Neural cell (in vitro differentiated cells): ENCODE measurements at regions not wholly inside any gene's neighbourhood (a gene's known extent, or its start where the extent isn't known, plus 50 kb on each side); places are given as distances from the start of the nearest gene placed in this dataset.

Source experiments
- MXI1 ChIP-seq: fragments of 450-650 bp; conservative IDR thresholded peaks from 2 replicates; pipeline ENCODE4 v1.6.1; 2014; ENCODE audit warnings: antibody characterized with exemption, mild to moderate bottlenecking; ENCODE audit not compliant: poor library complexity, severe bottlenecking
- TF ChIP-seq, protein P1 (sequence below): fragments of 450-650 bp; IDR thresholded peaks from 2 replicates; pipeline ENCODE4 v1.5.1; 2014; ENCODE audit warnings: antibody characterized with exemption, mild to moderate bottlenecking, moderate library complexity; ENCODE audit not compliant: poor library complexity, severe bottlenecking

DNA sequence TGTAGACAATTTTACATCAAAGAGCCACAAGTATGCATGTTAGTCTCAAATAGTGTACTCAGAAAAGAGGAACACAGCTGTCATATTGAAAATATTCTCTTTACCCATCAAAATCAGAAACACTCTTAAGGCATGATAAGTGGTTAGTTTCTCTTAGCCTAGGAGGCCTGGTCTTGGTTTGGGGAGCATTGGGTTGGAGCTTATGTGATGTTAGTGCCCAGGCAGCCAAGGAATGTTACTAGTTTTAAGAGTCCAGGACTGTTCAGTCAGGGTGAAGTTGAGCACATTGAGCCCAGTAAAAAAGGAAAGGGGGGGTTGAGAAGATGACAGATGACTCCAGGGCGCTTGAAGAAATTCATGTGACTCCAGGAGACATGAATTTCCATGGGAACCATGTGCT is 340.6 kb downstream of the HRH4 start:
- TF ChIP-seq, protein P1, sequence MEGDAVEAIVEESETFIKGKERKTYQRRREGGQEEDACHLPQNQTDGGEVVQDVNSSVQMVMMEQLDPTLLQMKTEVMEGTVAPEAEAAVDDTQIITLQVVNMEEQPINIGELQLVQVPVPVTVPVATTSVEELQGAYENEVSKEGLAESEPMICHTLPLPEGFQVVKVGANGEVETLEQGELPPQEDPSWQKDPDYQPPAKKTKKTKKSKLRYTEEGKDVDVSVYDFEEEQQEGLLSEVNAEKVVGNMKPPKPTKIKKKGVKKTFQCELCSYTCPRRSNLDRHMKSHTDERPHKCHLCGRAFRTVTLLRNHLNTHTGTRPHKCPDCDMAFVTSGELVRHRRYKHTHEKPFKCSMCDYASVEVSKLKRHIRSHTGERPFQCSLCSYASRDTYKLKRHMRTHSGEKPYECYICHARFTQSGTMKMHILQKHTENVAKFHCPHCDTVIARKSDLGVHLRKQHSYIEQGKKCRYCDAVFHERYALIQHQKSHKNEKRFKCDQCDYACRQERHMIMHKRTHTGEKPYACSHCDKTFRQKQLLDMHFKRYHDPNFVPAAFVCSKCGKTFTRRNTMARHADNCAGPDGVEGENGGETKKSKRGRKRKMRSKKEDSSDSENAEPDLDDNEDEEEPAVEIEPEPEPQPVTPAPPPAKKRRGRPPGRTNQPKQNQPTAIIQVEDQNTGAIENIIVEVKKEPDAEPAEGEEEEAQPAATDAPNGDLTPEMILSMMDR, result no peak
- TF ChIP-seq MXI1, result no peak
